Kidney epithelial cell (primary cell): ENCODE measurements at regions not wholly inside any gene's neighbourhood (a gene's known extent, or its start where the extent isn't known, plus 50 kb on each side); places are given as distances from the start of the nearest gene placed in this dataset.

Source experiments
- DNase-seq: peaks from one replicate; pipeline ENCODE4 v3.0.0-alpha.2; 2010; ENCODE audit warnings: low read depth
- H3K27me3 ChIP-seq: 2 replicates; pipeline ENCODE4 v1.6.0; 2011; ENCODE audit warnings: low read length; ENCODE audit not compliant: control insufficient read depth, insufficient read depth
- H3K36me3 ChIP-seq: 2 replicates; pipeline ENCODE4 v1.5.1; 2011; ENCODE audit warnings: low read length; ENCODE audit not compliant: control insufficient read depth, insufficient read depth
- H3K4me3 ChIP-seq: 2 replicates; pipeline ENCODE4 v1.5.1; 2011; ENCODE audit warnings: low read depth, mild to moderate bottlenecking, control low read depth, low read length
- CTCF ChIP-seq: IDR thresholded peaks from 2 replicates; pipeline ENCODE4 v1.5.1; 2011; ENCODE audit warnings: mild to moderate bottlenecking, moderate library complexity, low read length, control low read depth, inconsistent platforms; ENCODE audit not compliant: insufficient read depth, poor library complexity, severe bottlenecking

GRCh38 chr13:84430015-84430414 lies 547.7 kb upstream of the SLITRK1 start:
- no peaks in the 10 kb centered on the region for H3K36me3 ChIP-seq
- no peaks in the 10 kb centered on the region for H3K27me3 ChIP-seq
- no peak overlapping the region for H3K4me3 ChIP-seq
- TF ChIP-seq CTCF, result no peak
- no peak for DNase-seq

GRCh38 chr13:84418041-84418440 lies 535.8 kb upstream of the SLITRK1 start:
- H3K4me3 ChIP-seq, result no peak overlapping the region
- no peak for DNase-seq
- no peaks in the 10 kb centered on the region for H3K27me3 ChIP-seq
- H3K36me3 ChIP-seq, result no peaks in the 10 kb centered on the region
- TF ChIP-seq CTCF, result no peak

- no peaks in the 10 kb centered on the region for H3K36me3 ChIP-seq
- no peak overlapping the region for H3K4me3 ChIP-seq
- DNase-seq, result no peak
- H3K27me3 ChIP-seq, result no peaks in the 10 kb centered on the region
- no peak for TF ChIP-seq CTCF
Observed at GRCh38 chr13:84417416-84417815, 535.1 kb upstream of the SLITRK1 start.

GRCh38 chr13:84413016-84413415 lies 530.7 kb upstream of the SLITRK1 start:
- no peak for TF ChIP-seq CTCF
- H3K4me3 ChIP-seq, result no peak overlapping the region
- H3K27me3 ChIP-seq, result no peaks in the 10 kb centered on the region
- no peak for DNase-seq
- H3K36me3 ChIP-seq, result no peaks in the 10 kb centered on the region

- H3K27me3 ChIP-seq, result no peaks in the 10 kb centered on the region
- no peaks in the 10 kb centered on the region for H3K36me3 ChIP-seq
- DNase-seq, result no peak
- no peak overlapping the region for H3K4me3 ChIP-seq
- TF ChIP-seq CTCF, result no peak
Observed at GRCh38 chr13:84405286-84405685, 523.0 kb upstream of the SLITRK1 start.

GRCh38 chr13:84400706-84401105 lies 518.4 kb upstream of the SLITRK1 start:
- Histone ChIP-seq H3K27me3 (no peaks in the 10 kb centered on the region), H3K4me3 (no peak overlapping the region), H3K36me3 (no peaks in the 10 kb centered on the region)
- peak; percentile 62 for DNase-seq
- no peak for TF ChIP-seq CTCF
